ENCODE measurements at regions not wholly inside any gene's neighbourhood (a gene's known extent, or its start where the extent isn't known, plus 50 kb on each side); places are given as distances from the start of the nearest gene placed in this dataset.

DNA sequence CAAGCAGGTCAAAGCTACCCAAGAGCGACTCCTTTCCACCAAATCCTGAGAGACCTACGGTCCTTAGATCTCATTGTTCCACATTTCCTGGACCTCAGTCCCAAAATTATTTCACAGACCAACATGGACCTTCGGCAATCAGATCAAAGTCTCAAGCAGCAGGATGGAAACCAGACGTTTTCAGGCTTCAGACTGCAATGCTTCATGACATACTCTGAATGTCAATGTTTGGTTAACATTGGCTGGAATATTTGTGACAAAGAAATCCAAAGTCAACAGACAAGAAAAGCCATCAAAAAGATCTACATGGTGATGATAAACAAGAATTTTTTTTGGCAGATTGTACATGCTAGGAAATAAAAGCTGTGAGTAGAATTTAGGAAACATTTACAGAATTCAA is 1057.3 kb downstream of the ADGRL2 start:
- TF ChIP-seq POLR2A (IDR thresholded peaks at IDR 0.05; ENCODE audit: low read depth, low read length) (no peak), POLR2AphosphoS5 (IDR thresholded peaks at IDR 0.05; ENCODE audit: low read depth, low read length) (no peak)
